ENCODE measurements at regions not wholly inside any gene's neighbourhood (a gene's known extent, or its start where the extent isn't known, plus 50 kb on each side); places are given as distances from the start of the nearest gene placed in this dataset.

- TF ChIP-seq CTCF (conservative IDR thresholded peaks at IDR 0.05; ENCODE audit: low read depth, low read length) (no peak), EZH2 (IDR thresholded peaks at IDR 0.05; ENCODE audit: borderline replicate concordance, low read depth, low read length, poor library complexity, severe bottlenecking) (no peak)
Observed at GRCh38 chr14:43789458-43789857, 717.6 kb downstream of the FSCB start.
